ENCODE measurements at regions not wholly inside any gene's neighbourhood (a gene's known extent, or its start where the extent isn't known, plus 50 kb on each side); places are given as distances from the start of the nearest gene placed in this dataset.

- TF ChIP-seq, protein P1, sequence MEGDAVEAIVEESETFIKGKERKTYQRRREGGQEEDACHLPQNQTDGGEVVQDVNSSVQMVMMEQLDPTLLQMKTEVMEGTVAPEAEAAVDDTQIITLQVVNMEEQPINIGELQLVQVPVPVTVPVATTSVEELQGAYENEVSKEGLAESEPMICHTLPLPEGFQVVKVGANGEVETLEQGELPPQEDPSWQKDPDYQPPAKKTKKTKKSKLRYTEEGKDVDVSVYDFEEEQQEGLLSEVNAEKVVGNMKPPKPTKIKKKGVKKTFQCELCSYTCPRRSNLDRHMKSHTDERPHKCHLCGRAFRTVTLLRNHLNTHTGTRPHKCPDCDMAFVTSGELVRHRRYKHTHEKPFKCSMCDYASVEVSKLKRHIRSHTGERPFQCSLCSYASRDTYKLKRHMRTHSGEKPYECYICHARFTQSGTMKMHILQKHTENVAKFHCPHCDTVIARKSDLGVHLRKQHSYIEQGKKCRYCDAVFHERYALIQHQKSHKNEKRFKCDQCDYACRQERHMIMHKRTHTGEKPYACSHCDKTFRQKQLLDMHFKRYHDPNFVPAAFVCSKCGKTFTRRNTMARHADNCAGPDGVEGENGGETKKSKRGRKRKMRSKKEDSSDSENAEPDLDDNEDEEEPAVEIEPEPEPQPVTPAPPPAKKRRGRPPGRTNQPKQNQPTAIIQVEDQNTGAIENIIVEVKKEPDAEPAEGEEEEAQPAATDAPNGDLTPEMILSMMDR (IDR thresholded peaks at IDR 0.05; ENCODE audit: poor library complexity, severe bottlenecking), result no peak
- no peak for TF ChIP-seq RAD21 (conservative IDR thresholded peaks at IDR 0.05)
- no peak for TF ChIP-seq SMC3 (conservative IDR thresholded peaks at IDR 0.05; ENCODE audit: poor library complexity)
- no peak for TF ChIP-seq MXI1 (conservative IDR thresholded peaks at IDR 0.05; ENCODE audit: poor library complexity, severe bottlenecking)
- TF ChIP-seq POLR2AphosphoS5 (IDR thresholded peaks at IDR 0.05), result no peak
- TF ChIP-seq REST (IDR thresholded peaks at IDR 0.05; ENCODE audit: borderline replicate concordance), result no peak
- no peak for TF ChIP-seq TAF1 (IDR thresholded peaks at IDR 0.05; ENCODE audit: low read depth)
- no peak for TF ChIP-seq EP300 (conservative IDR thresholded peaks at IDR 0.05; ENCODE audit: poor library complexity, severe bottlenecking)
Measured at GRCh38 chr6:94389218-94389617, 969.9 kb upstream of the EPHA7 start.

Data from neural cell (in vitro differentiated cells).